ENCODE measurements at regions not wholly inside any gene's neighbourhood (a gene's known extent, or its start where the extent isn't known, plus 50 kb on each side); places are given as distances from the start of the nearest gene placed in this dataset.
"Not testable (repeated sequence)": the region's sequence is repeated elsewhere in the genome, so short reads cannot be mapped to it uniquely, and the experiment has no call there.

DNA sequence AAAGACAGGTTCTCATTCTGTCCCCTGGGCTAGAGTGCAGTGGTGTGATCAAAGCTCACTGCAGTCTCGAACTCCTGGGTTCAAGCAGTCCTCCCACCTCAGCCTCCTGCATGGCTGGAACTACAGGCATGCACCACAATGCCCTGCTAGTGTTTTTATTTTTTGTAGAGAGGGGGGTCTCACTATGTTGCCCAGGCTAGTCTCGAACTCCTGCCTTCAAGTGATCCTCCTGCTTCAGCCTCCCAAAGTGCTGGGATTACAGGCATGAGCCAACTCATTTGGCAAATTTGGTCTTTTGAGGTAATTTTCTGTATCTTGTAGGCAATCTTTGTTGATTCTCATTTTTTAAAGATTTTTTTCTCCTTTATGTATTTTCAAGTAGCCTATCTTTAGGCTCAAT, 205.7 kb downstream of the ZIC5 start:
- DNase-seq: no peak

DNA sequence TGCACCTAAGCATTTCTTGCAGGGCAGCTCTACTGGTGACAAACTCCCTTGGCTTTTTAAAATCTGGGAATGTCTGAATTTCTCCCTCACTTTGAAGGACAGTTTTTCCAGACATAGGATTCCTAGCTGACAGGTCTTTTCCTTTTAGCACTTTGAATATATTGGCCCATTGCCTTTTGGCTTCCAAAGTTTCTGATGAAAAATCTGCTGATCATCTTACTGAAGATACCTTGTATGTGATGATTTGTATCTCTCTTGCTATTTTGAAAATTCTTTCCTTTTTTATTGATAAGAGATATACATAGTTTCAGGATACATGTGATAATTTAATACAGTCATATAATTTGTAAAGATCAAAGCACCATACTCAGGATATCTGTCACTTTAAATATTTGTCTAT, 211.1 kb downstream of the ZIC5 start:
- DNase-seq: no peak

DNA sequence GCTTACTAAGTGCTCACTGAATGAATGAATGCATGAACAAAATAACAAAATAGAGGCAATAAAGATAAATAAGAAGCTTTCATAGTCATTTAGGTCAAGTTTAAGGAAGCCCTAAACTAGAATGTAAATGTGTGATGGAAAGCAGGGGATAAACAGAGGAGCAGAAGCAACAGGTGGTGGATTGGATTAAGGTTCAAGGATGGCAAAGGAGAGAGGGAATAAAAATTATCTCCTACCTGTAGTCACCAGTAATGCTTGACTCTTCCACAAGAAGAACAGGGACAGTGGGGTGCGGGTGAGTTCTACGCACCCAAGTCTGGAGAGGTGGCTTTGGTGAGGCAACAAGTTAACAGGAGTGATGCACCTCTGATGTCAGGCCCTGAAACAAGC, 212.4 kb downstream of the ZIC5 start:
- DNase-seq: no peak

DNA sequence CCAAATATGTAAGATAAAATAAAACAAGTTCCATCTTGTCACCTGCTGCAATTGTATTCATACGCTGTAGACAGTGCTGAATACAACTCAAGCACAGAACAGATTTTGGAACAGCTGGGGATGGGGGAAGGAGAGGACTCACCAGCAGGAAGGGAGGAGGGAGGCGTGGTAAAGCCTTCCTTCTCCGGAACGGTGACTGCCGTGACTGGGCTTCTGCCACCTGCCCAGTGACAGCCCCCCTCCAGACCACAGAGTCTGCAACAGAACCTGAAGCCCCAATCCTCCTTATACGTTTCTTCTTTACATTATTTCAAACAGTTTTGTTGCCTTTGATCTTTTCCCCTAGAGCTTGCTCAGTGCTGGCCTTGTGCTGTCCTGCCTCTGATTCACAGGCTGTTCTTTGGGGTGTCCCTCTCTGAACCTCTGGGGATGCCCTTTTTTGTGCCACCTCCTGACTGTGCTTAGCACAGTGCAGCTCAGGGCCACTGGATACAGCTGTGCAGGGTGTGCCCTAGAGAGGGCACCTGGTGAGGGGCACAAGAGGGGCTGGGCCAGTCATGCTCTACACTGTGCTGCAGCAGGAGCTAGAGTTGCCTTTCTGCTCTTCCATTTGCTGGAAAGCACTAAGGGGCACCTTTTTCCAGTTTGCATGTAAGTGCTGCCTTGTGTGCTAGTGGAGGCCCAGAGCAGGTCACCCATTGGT, 213.0 kb downstream of the ZIC5 start:
- DNase-seq: no peak

DNA sequence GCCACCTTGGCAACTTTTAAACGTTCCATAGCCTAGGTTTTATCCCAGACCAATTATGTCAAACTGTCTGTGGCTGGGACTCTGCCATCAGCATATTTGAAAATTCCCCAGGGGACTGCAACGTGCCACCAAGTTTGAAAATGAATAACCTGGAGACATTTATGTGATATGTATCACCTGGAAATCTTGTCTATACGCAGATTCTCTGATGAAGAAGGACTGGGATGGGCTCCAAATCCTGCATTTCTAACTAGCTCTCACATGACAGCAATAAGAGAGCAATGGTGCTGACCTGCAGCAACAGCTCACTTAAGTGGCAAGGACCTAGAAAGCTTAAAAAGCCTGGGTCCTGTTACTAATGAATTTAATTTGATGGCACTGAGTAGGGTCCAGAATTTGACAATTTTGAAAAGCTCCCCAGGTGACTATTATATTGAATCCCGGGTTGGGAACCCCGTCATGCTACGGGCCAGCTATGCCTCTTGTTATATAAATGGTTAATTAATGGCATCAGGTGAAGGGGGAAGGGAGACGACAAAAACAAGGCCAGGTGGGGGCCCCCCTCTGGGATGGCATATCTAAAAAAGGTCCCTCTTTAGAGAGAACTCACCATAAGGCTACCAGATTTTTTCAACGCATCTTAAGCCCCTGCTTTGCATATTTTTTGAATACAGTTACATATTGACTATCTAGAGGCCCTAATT, 213.7 kb downstream of the ZIC5 start:
- DNase-seq: no peak

DNA sequence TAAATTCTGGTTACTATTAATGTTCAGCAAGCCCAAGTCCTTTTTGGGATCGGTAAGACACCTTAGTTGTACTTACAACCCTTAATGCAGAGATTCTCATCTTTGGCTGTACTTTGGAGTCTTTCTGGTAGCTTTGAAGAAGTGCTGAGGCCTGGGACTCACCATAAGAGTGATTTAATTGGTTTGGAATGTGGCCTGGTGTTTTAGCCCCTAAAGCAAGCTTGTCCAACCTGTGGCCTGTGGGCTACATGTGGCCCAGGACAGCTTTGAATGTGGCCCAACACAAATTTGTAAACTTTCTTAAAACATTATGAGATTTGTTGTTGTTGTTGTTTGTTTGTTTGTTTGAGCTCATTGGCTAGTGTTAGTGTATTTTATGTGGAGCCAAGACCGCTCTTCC, 215.3 kb downstream of the ZIC5 start:
- DNase-seq: no peak

DNA sequence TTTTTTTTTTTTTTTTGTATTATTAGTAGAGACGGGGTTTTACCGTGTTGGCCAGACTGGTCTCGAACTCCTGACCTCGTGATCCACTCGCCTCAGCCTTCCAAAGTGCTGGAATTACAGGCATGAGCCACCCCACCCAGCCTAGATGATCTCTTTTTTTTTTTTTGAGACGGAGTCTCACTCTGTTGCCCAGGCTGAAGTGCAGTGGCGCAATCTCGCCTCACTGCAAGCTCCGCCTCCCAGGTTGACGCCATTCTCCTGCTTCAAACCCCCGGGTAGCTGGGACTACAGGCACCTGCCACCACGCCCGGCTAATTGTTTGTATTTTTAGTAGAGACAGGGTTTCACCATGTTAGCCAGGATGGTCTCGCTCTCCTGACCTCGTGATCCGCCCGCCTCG, 216.8 kb downstream of the ZIC5 start:
- DNase-seq: not testable (repeated sequence)

DNA sequence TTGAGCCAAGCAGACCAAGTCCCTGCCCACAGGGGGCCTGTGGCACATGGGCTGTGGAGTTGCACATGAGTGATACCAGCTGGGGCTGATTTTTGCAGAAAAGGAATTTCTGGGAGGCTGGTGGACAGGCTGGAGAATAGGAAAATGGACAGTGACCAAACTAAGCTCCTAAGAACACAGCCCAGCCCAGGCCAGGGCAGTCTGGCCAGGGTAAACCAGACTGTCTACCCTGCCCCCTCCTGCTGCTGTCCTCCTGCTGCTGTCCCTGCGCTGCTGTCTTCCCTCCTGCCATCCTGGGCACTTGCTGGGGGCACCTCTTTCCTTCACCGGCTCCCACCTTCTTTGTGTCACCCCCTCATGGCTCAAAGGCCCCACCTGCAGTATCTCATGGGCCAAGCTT, 219.2 kb downstream of the ZIC5 start:
- no peak for DNase-seq

DNA sequence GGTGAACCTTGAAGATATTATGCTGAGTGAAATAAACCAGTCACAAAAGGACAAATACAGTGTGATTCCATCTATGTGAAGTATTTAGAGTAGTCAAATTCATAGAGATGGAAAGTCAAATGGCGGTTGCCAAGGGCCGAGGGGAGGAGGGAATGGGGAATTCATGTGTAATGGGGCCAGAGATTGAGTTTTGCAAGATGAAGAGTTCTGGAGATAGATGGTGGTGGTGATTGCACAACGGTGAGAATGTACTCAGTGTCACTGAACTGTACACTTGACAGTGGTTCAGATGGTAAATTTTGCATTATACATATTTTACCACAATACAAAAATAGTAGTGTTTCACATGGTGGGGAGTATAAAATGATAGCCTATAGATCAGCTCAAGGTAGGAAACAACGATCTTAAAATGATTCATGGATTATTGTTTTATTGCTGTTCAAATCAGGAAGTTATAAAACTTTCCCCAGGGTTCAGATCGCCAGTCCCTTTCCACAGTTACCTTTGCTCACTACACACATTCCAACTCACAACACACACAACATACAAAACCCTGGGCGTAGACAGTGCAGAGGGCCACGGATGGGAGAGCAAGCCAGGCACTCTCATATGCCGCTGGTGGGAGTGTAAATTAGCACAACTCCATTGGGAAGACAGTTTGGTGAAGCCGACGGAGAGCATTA, 219.9 kb downstream of the ZIC5 start:
- no peak for DNase-seq

DNA sequence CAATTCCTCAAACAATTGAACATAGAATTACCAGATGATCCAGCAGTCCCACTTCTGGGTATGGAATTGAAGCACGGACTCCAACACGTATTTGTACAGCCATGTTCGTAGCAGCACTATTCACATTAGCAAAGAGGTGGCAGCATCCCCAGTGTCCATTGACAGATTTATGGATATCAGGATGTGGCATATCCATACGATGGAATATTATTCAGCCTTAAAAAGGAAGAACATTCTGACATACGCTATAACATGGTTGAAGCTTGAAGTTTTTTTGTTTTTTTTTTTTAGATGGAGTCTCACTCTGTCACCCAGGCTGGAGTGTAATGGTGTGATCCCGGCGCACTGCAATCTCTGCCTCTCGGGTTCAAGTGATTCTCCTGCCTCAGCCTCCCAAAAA, 220.6 kb downstream of the ZIC5 start:
- DNase-seq: no peak

DNA sequence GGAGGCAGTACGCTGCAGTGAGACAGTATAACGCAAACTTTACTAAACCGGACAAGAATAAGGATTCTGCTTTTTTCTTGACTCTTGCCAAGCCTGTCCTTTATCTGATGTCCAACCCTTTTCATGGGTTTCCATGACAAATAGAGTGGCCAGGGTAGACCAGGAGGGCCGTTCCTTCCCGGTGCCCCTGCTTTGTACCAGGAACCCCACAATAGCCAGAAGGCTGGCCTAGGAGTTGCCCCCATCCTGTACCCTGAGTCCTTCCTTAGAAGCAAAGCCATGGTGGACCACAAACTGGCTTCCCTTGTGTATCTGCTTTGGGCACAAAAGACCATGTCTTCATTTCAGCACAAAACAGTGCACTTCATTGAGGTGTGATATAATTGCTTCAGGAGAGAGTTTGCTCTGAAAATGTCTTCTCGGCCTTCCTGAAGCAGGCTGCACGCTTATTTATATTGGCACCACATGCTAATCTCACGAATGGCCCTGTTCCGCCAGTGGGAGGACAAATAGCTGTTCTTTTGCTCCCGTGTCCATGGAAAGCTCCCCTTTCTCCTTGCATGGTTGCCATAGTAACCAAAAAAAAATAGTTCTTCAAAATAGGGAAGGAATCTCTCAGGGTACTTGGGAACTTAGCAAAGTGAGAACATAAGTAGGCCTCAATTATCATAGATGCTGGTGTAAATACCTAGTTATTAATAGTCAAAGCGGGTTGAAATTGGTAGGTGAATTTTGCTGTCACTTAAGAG, 222.1 kb downstream of the ZIC5 start:
- no peak for DNase-seq

DNA sequence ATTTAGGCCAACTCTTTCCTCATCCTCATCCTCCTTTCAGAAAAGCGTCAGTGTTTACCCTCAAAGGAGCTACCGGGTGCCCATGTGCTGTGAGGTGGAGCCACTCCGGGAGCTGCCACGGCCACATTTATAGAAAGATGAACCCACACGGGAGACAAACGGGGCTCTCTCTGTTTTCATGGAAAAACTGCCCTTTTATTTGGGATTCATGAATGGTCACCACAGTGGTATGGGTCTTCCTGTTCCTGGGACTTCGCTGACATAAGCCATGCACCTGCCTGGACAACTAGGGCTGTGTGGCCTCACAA, 224.2 kb downstream of the ZIC5 start:
- no peak for DNase-seq

DNA sequence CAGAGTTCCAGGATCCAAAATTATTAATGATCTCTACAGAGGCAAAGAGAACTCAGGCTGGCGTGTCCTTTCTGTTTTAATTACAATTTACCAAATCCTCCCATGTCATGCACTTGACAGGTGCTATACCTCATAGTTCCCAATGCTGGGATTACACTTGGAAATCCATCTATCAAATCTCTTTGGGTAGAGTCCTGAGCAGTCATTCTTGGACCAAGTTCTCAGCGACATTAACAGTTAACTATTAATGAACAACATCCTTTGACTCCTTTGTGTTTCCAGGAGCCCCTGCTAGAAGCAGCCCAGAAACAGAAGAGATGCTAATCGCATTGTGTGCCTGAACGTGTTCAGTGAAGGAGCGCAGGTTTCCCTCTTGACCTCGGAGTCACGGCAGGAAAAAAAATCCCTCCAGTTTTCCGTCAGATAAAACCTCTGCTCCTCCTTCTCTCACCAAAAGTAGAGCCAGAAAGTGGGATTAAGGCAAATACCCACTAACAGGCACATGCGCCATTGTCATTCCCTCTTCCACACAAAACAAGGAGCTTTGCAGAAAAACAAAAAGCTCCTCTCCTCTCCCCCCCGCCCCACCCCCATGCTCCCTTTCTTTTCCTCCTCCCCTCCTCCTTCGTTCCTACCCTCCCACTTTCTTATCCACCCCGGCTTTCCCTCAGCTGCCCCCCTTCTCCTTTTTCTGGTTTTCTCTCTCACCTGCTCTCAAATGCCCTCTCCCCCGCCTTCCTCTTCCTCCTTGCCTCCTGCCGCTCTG, 224.7 kb downstream of the ZIC5 start:
- DNase-seq: no peak

DNA sequence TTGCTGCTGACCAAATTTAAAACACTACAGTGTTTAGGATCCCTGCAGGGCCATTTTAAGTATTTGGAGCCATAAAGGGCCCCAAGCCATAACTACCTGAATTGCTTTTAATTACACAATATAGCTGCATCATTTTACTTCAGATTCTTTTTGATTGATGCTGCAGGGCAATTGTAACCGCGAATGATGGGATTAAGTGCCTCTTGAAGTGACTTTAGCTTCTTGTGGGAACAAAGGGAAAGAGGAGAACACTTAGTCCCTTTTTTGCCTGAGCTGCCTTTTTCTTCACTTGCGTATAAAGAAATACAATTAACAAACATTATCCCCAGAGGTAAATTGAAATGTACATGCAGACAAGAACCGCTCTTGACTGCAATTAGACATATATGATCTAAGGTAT, 228.5 kb downstream of the ZIC5 start:
- no peak for DNase-seq

DNA sequence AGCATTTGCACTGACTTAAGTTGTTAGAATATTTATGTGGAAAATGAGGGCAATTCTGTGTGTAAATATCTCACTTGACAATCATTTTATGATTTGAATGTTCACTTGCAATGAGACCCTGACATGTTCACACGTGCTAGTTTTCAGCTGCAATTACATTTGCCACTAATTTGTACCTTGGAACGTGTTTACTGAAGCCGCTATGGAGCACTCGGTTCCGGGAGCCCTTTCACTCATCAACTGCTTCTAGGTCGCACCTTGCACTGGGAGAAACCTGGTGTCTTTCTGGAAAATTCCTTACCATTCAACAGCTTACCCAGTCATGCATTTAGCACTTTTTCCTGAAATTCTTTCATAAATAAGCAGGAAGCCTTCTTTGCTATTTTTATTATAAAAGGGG, 229.6 kb downstream of the ZIC5 start:
- no peak for DNase-seq

DNA sequence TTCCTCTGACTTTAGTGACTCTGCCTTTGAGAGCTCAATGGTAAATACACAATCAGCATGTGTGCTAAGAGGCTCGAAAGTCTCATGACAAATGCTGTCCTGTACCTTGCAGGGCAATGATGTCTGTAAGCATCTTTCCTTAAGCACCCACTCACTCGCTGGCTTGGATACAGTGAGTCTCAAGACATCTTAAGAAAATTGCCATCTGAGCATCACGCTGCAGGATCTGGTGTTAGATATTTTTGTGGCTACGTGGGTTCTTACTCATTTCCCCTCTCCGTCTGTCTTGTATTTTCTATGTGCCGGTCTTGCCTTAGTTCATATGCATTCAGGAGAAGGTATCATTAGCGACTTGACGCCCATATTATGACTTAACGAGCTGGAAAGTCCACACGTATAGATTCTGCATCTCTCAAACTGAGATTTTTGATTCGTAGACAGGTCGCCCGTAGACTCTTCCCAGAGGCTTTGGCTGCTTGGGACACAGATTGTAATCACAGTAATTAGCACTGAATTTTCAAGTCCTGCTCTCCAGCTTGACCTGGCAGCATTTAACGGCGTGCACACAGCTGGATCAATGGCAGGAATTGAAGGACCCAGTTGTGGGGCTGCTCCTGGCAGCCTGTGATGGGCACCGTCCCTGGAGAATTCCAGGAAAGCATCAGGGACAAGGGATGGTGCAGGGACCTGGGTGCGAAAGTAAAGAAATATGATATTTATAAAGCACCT, 231.2 kb downstream of the ZIC5 start:
- DNase-seq: no peak

DNA sequence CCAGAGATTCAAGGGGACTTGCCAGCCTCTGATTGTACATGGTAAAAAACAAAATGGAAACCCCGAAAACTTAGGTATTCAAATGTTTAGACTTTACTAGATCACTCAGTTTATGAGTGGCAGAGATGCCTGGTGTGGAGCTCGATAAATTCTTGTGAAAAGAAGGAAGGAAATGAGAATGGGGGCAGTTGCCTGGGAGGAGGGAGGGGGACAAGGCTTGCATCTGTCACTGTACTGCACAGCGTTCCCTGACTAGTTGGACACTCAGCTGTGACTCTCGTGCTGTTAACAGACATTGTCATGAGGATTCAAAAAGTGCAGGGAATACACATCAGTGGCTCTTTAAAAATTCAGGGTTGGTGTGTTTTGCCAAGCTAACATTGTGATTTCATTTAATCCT, 232.9 kb downstream of the ZIC5 start:
- DNase-seq: no peak

DNA sequence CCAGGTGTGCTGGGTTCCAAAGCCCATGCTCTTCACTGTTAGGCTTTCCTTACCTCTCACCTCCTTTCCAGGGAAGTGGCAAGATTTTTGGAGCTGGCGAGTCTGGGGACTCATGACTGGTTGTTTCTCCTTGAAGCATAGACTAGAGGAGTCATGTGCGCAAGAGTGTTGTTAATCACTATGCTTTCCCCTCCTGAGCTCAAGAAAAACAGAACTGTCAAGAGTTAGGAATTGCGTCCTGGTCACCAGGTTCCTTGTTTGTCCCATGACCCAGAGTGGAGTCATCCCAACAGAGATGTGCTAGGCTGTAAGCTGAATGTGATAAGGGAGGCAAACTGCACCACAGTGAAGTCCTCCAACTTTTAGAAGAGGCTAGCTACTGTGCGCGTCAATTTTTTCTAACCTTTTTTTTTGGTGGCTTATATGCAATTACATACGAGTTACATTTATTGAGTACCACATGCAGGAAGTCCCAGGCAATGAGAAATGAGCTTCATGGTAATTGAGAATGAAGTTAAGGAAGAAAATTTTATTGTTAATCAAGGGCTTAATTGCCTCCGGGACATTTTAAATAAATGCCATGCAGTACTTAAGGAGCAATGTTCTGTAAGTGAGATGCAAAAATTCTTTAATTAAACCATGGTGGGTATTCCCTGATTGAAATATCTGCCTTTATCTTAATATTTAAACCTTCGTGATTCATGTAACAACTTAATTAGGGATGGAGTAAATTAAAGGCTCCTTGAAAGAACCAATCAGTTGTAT, 233.9 kb downstream of the ZIC5 start:
- DNase-seq: no peak

DNA sequence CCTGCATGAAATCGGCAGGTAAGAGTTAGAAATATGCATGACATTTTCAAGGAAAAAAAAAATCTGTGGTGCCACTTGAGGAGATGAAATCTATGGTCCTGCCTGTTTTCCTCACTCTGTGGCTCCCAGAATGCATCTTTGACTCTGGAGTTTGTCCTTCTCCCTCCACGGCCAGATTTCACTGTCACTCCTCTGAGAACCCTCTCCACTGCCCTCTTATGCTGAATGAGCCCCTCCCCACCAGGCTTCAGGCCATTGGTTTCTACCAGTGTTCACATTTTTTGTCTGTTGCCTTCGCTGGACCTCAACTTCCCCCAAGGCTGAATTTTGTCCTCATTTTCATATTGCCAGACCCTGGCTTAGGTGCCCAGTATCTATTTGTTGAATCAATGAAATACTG, 235.0 kb downstream of the ZIC5 start:
- no peak for DNase-seq

DNA sequence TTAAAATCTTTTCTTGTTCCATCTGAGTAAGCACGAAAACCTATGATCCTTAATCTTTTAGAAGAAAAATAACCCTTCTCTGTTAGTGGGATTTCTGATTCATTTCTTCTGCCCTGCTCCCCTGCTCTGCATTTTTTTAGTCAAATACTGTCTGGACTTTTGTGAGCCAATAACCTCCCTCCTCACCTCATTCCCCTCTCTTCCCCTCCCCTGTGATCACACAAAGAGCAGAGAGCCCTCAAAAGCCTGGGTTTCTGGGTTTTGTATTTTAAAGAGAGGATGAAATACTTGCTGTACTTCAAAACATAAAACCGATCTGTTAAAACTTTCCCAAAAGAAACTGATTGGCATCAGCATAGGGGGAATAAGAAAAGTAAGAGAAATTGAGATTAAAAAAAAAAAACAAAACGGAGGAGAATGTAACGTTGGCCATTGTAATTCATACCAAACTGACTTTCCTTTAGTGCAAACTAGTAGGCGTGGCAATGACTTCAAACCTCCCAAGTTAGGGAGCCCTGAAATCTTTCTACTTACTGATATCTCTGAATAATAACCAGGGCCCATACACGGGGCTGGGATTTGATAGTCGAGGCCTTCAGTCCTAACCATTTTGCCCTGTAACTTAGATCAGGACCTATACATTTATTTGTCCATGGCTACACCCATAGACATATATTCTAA, 232.9 kb downstream of the TM9SF2 start:
- no peak for DNase-seq

DNA sequence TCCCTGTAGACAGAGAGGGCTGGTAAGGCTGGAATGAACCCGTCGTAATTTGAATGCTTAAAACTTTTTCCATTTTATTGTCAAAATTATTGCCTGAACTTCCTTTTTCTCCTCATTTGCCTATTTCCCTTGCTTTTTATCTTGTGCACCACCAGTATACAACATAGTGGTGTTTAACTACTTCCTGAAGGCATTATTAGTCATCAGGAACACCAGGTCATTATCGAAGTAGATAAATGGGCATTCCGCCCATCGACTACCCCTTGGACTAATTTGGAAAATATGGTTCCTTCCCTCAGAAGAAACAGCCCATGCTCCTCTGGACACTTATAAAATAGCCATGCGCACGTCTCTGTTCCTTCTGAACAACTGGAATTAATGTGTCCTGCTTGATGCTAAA, 232.1 kb downstream of the TM9SF2 start:
- DNase-seq: no peak
